Esophagus squamous epithelium (tissue), 5 donors: ENCODE measurements at regions not wholly inside any gene's neighbourhood (a gene's known extent, or its start where the extent isn't known, plus 50 kb on each side); places are given as distances from the start of the nearest gene placed in this dataset.
A peak's percentile ranks its signal among the peaks of the same experiment; 100 is the strongest.

ENCODE experiments used
- DNase-seq: peaks from one replicate; lab custom pipeline; 2025; lab: John Stamatoyannopoulos, UW
- H3K27ac ChIP-seq, 4 donors: fragments of 200-600 bp; sonication (generic); one replicate each; pipeline ENCODE4 v1.5.1; 2016 to 2019; ENCODE audit warnings: mild to moderate bottlenecking in 1 of 4
- H3K27me3 ChIP-seq, 4 donors: fragments of 200-600 bp; sonication (generic); 1 replicate in 3 of 4; 2 replicates in 1 of 4; pipeline versions ENCODE4 v1.5.1 to v1.6.0; 2017 to 2021; ENCODE audit warnings: antibody characterized with exemption in 1 of 4
- H3K36me3 ChIP-seq, 3 donors: fragments of 200-600 bp; sonication (generic); one replicate each; pipeline ENCODE4 v1.5.1; 2016 to 2019
- H3K4me1 ChIP-seq, 3 donors: fragments of 200-600 bp; sonication (generic); one replicate each; pipeline ENCODE4 v1.5.1; 2017 to 2019
- H3K4me3 ChIP-seq, 4 donors: fragments of 200-600 bp; sonication (generic); 1 replicate in 3 of 4; 2 replicates in 1 of 4; pipeline ENCODE4 v1.5.1; 2016 to 2019; ENCODE audit warnings: mild to moderate bottlenecking in 2 of 4, moderate library complexity in 1 of 4
- H3K9me3 ChIP-seq, 3 donors: fragments of 200-600 bp; sonication (generic); one replicate each; pipeline ENCODE4 v1.5.1; 2016 to 2019
- CTCF ChIP-seq, 6 experiments: fragments of 450-650 bp in 4 of 6; fragments of 200-600 bp in 2 of 6; sonication (generic) in 2 of 6; IDR thresholded peaks; one replicate each; pipeline ENCODE4 v1.5.1; 2016 to 2019; ENCODE audit warnings: antibody characterized with exemption in 6 of 6, mild to moderate bottlenecking in 4 of 6, moderate library complexity in 4 of 6
- POLR2A ChIP-seq, 4 donors: fragments of 450-650 bp; IDR thresholded peaks; one replicate each; pipeline ENCODE4 v1.6.1; 2017; ENCODE audit warnings: antibody characterized with exemption in 4 of 4, mild to moderate bottlenecking in 4 of 4, moderate library complexity in 3 of 4
- WGBS, 2 donors: methylation state at CpG; one replicate each; pipeline ENCODE4 v1.1.5; 2018; 5-methylcytosine and 5-hydroxymethylcytosine counted together
- intact Hi-C: fragments of 100-400 bp; cut with DNase I; formaldehyde crosslinking; loops from one replicate; pipeline ENCODE4 v1.15.0; 2022
- donor health status: DM: yes; HTN: yes; CAD: no.

GRCh38 chr7:98040626-98041360 lies 50.8 kb upstream of the OCM2 start:
- no peaks in the 10 kb centered on the region for H3K36me3 ChIP-seq
- 86 to 87% methylated on average over 14 to 16 of the region's 17 CpGs for WGBS, 2 donors
- TF ChIP-seq POLR2A (IDR thresholded peaks at IDR 0.05) (no peak), CTCF (IDR thresholded peaks at IDR 0.05) (no peak)
- H3K27me3 ChIP-seq: peaks cover 0 to 5% (median 0%) of the 10 kb centered on the region in 4 donors
- no peaks in the 10 kb centered on the region for H3K9me3 ChIP-seq
- no peak for DNase-seq
- H3K27ac ChIP-seq: no peak overlapping the region
- intact Hi-C loops: no loop called here
- H3K4me1 ChIP-seq: no peaks in the 10 kb centered on the region
- no peak overlapping the region for H3K4me3 ChIP-seq

- WGBS, 2 donors: 36 to 52% methylated on average over 6 of the region's 6 CpGs
- H3K4me1 ChIP-seq: peaks cover 0 to 22% (median 3%) of the 10 kb centered on the region in 3 donors
- intact Hi-C loops: no loop called here
- H3K9me3 ChIP-seq: no peaks in the 10 kb centered on the region
- no peak for DNase-seq
- peaks cover 0 to 3% (median 0%) of the 10 kb centered on the region in 4 donors for H3K27me3 ChIP-seq
- TF ChIP-seq POLR2A (IDR thresholded peaks at IDR 0.05) (no peak), CTCF (IDR thresholded peaks at IDR 0.05) (no peak)
- H3K36me3 ChIP-seq: no peaks in the 10 kb centered on the region
- no peak overlapping the region for H3K4me3 ChIP-seq
- no peak overlapping the region for H3K27ac ChIP-seq
These were observed 56.8 kb upstream of the OCM2 start for GRCh38 chr7:98046816-98047215.

- Histone ChIP-seq H3K27ac (peak overlapping the region; percentile 59 to 86 (median 80)), H3K27me3 (peaks cover 0 to 5% (median 0%) of the 10 kb centered on the region in 4 donors), H3K9me3 (no peaks in the 10 kb centered on the region), H3K36me3 (no peaks in the 10 kb centered on the region), H3K4me1 (peaks cover 0 to 24% (median 3%) of the 10 kb centered on the region in 3 donors), H3K4me3 (no peak overlapping the region)
- intact Hi-C loops: no loop called here
- 19 to 20% methylated on average over 2 to 4 of the region's 9 CpGs for WGBS, 2 donors
- TF ChIP-seq CTCF (IDR thresholded peaks at IDR 0.05) (peak in 1 of 6 experiments; percentile 28), POLR2A (IDR thresholded peaks at IDR 0.05) (no peak)
- no peak for DNase-seq
These were observed 57.6 kb upstream of the LMTK2 start for GRCh38 chr7:98049034-98049433.

- no peak overlapping the region for H3K4me3 ChIP-seq
- WGBS, 2 donors: 35 to 59% methylated on average over 3 to 24 of the region's 24 CpGs
- H3K4me1 ChIP-seq: peaks cover 0 to 46% (median 20%) of the 10 kb centered on the region in 3 donors
- no peaks in the 10 kb centered on the region for H3K36me3 ChIP-seq
- DNase-seq: no peak
- no peak overlapping the region for H3K27ac ChIP-seq
- intact Hi-C loops: no loop called here
- H3K9me3 ChIP-seq: no peaks in the 10 kb centered on the region
- TF ChIP-seq POLR2A (IDR thresholded peaks at IDR 0.05): no peak
- TF ChIP-seq CTCF (IDR thresholded peaks at IDR 0.05): no peak
- peaks cover 0 to 5% (median 0%) of the 10 kb centered on the region in 4 donors for H3K27me3 ChIP-seq
These were observed 55.4 kb upstream of the LMTK2 start for GRCh38 chr7:98051118-98051744.

- Histone ChIP-seq H3K4me1 (peaks cover 8 to 61% (median 41%) of the 10 kb centered on the region in 3 donors), H3K27ac (peak overlapping the region in 3 of 4 donors; percentile 85 to 93 (median 90)), H3K9me3 (no peaks in the 10 kb centered on the region), H3K36me3 (no peaks in the 10 kb centered on the region), H3K4me3 (no peak overlapping the region), H3K27me3 (peaks cover 0 to 5% (median 0%) of the 10 kb centered on the region in 4 donors)
- DNase-seq: no peak
- TF ChIP-seq POLR2A (IDR thresholded peaks at IDR 0.05) (no peak), CTCF (IDR thresholded peaks at IDR 0.05) (no peak)
- WGBS, 2 donors: 54 to 76% methylated on average over 4 of the region's 4 CpGs
- intact Hi-C loops: no loop called here
These were observed 52.1 kb upstream of the LMTK2 start for GRCh38 chr7:98054585-98054984.
